HG03571 (cell line): ENCODE measurements at regions not wholly inside any gene's neighbourhood (a gene's known extent, or its start where the extent isn't known, plus 50 kb on each side); places are given as distances from the start of the nearest gene placed in this dataset.

Experiments used
- ATAC-seq: cut with Tn5 transposase; IDR thresholded peaks from one replicate; pipeline ENCODE4 v1.9.1; 2021; ENCODE audit not compliant: unreplicated experiment

DNA sequence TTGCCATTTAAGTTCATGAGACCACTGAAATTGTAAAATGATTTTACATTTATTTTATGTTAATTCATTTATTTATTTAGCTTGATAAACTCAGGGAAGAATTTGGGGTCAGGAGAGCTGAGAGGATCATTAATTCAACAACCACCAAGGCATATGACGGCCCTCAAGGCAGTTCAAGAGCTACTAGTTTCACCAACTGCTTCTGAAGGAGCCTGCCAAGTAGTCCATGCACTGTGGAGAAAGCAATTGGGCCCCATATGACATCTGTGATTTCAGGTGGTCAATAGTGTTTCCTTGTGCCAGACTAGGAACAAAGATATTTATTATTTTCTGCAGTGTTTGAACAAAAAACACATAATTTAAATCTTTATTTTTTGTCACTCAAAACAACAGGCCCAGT is 236.4 kb downstream of the CASP12 start:
- no peak for ATAC-seq

DNA sequence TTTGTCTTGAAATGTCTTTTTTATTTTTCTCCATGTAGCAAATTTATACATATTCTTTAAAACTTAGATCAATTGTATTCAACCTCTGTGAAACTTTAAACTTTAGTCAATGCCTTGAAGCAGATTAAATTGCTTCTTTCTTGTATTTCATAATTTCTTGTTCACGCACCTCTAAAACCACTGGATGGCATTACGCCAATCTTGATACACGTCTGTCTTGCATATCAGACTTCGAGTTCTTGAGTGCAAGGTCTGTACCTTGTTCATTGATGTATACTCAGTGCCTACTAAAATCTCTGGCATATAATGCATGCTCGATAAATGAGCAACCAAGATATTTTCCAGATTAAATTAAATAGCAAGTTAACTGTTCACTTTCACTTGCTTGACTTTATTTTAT is 236.8 kb downstream of the CASP12 start:
- ATAC-seq, result no peak

DNA sequence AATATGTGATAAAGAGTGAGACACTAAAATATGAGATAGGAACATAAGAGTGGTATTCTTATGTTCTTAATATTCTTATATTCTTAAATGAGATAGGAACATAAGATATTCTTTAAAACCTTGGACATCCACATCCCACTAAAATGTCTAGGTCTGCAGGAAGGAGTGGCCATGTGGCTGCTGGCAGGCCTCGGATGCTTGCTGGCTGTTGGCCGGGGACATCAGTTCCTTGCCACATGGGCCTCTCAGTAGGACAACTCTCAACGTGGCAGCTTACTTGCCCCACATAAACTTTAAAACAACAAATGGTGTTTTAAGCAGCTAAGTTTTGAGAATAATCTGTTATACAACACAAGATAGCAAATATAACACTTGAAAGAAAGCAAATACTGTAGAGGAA is 240.1 kb downstream of the CASP12 start:
- ATAC-seq, result no peak

DNA sequence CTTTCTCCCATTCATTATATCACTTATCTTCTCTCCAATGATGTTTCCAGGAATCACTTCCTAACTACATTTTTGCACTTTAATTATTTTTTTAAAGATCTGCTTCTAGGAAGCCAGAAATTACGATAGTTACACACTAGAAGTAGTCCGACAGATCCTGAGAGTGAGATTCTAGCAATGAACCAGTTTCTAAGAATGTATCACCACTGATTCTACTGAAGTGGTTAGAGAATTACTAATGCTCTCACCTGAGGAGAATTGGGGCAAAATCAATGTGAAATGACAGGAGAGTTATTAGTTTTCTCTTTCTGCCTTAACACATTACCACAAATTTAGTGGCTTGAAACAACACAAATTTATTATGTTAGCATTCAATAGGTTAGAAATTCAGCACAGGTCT is 241.2 kb downstream of the CASP12 start:
- no peak for ATAC-seq

DNA sequence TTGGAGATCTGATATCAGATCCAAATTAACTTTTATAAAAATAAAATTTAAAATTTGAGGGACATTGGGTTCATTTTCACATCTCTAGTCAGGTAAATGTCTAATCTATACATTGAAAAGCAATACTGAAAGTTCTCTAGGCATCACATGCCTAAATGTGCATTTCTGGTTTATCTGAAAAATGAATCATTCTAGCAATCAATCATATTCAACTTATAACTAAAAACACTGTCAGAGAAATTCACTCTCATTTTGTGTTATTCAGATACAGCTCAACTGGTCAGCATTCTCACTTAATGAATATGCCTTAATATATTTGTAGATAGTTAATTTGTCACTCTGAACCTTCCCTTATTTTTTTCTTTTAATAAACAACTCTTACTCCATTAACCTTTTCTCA is 243.2 kb downstream of the CASP12 start:
- ATAC-seq, result no peak

DNA sequence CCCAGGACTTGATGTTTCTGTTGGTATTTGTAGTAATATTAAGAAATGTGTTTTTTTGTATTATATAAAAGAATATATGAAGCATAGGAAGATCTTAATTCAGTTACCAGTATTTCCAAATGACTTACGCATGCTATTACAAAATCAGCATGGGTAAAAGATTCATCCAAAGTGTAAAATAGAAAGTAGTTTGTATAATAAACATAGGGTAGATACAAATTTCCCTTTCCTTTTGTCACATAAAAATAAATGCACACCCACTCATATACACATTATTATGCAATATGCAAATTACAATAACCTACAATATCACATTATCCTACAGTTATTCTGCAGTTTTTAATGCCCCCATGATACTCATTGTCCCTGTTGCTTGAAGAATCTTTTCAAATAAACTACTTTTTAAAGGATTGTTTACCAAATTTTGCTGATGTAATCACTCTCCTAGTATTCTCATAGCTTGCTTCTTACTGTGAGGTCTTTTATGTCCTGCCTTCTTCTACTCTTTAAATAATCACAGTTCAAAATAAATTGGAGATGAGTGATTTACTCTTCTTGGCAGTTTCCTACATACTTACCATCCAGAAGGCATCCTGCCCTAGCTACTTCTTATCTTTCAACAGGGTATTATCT is 244.0 kb downstream of the CASP12 start:
- ATAC-seq, result no peak

DNA sequence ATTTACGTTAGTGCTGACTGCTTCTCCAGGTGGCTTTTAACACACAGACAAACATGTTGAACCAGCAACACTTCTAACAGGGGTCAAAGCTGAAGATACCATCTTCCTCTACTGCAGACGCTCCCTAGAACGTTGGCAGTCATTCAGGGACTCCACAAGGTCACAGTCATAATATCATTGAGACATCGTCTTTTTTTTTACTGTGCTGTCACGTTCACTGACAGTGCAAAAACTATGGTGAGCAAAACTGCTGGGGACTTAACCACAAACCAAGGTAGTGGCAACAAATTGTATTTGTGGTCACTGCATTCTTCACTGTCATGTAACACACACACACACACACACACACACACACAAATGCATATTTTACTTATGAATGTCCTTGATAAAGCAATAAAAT is 244.9 kb downstream of the CASP12 start:
- ATAC-seq, result no peak

DNA sequence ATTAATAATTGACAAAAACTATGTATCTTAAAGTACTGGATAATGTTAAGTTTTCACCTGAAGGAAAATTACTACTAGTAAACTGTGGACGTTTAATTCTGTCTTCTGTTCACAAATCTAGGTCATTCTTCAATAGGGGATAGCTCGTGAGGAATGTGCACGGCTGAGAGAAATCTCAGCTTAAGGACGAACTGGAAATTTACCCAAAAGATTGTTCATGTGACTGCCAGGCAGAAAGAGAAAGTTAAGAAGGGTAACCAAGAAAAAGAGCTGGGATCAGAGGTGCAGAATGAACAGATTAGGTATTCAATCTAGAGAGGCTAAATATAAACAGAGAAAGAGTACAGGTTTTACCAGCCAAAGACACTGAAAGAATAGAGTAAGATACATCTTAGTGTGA is 245.3 kb downstream of the CASP12 start:
- no peak for ATAC-seq

DNA sequence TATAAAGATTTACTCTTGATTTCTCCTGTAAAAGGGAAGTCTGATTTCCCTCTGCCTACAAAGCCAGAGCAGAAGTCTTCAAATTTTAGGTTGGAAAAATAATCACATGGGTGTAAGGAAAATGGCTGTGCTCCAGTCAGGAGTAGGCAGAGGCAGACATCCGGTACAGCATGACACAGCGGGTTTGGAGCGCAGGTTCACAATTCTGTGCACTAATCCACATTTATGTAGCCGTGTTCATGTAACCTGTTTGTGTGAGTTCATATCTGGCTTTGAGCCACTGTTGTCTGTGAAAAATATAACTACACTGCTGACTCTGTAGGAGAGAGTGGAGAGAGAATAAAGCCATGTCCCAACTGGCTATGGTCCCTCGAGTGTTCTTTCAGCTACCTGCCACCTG is 248.0 kb downstream of the CASP12 start:
- no peak for ATAC-seq

DNA sequence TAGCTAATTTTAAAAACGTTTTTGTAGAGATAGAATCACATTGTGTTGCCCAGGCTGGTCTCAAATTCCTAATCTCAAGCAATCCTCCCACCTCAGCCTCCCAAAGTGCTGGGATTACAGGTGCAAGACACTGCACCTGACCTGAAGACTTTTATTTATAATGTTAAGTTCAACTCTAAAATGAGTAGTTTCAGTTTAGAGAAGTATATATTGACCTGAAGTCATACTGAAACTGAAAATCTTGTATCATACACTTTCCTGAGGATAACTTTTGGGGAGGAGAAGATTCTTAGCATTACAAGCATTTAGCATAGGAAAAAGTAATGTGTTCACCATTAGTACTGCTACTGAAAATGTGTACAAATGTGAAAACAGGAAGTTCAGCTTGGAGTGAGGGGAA is 249.3 kb downstream of the CASP12 start:
- ATAC-seq, result no peak

DNA sequence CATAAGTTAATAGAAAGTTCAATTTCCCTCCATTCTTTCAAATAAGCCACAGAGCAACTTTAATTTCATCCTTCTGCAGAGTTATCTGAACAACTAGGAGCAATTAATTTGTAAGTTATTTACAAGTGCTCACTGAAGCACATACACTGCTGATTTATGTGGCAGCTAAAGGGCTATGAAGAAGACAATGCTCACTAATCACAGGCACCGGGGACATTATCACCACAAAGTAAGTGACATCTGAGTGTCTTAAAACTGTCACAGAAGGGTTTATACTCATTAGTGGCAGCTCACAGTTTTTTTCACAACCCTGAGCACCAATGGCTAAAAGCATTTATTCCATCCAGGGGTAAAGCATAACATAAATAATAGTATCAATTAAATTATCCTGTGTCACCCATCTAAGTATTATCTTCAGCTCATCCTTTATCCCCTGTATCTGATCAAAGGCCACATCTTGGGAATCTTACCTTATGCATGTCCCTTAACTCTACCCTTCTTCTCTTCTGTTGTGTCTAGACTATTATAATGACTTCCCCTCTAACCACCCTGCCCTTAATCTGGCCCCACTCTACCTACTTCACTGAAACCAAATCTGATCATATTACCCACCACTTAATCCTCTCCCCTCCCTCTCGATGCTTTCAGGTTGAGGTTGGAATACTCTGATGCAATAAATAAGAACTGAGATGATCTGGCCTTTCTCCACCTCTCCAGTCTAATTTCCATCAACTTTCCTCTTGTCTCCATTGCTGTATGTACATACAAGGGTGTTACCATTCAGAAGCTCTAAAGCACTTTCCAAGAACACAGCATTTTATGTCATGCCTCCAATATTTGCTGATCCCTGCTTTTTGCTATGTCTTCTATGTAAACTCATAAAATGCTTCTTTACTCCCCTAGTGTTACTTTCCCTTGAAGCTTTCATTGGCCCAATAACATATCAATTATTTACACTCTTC is 252.7 kb downstream of the CASP12 start:
- ATAC-seq, result no peak

DNA sequence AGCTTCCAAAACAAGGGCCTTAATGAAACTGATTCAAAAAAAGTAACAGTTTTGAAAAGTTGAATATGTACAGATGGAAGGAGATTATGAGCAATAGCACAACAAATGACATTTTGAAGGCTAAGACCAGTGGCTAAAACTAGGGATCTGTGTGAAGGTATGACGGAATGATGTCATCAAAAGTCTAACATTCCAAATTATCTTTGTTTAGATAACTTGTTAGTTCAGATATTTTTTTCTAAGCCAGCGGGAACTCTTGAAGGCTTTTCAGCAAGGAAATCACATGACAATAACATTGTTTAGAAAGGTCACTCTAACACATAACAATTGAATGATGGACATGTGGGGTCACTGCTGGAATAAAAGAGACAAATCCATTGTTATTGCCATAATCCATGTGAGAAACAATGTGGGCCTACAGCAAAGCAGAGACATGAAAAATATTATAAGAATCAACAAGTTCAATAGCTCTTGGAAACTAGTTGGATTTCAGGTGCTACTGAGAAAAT is 260.5 kb downstream of the CASP12 start:
- no peak for ATAC-seq

DNA sequence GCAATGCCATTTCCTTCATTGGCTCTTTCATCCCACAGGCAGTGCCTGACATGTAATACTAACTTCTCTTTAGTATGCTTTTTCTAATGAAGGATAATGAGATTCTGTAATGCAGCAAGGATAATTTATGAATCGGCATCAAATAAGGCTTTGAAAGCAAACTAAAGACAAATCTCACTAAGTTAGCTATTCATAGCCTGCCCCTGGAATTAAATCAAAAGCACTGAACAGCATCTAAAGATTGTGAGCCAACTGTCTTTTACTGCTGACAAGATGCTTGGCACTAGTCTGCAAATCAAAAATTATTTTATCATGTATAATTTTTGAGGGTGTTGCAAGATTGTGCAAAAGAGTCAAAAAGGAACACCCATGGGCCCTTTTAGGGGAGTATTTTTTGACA is 265.0 kb downstream of the CASP12 start:
- no peak for ATAC-seq

DNA sequence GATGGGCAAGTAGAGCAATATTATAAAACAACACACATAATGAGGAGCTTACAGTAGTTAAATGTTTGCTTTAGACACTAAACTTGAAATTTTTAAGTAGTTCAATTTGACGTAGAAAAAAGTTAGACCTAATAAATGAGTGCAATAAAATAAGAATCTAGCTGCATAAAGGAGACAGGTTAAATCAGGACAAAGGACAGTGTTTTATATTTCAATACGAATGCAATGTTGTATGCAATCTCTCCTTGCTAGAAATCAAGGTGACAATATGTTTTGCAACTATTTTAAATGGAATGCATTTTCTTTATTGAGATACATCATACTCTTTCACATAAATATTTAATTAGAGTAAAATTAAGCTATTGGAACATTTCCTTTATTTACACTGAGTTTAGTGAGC is 267.9 kb downstream of the CASP12 start:
- no peak for ATAC-seq

DNA sequence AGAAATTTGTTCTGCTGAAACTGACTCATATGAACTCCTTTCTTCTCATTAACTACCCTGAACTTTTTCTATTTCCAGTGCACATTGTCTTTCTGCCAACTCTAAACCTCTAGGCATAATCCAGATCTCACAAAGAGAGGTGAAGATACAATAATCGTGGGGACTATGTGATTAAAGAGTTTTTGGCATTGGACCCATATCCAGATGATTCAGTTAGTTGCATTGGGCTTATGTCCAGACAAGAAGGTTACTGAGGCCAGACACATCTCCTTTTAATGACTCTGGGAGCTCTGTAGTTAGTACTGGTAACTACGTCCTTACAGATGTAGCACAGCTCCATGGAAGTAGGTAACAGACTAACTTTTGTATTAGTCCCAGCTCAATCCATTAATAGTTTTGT is 273.0 kb downstream of the CASP12 start:
- ATAC-seq, result no peak

DNA sequence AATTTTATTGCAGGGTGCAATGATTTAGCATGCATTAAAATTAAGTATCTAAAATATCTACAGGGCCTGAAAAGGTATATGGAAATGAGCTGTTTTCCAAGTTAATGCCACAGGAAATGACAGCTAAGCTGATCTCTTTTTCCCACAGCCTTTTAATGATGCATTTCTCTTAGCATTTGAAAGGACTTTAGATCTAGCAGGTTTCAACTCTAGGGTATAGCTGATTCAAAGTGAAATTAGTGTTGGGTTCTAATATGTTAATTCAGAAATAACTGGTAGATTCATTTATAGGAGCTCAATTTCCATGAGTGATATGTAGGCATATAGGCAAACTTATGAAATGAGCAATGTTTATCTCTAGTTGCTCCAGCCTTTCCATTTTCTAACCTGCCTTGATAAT is 274.2 kb downstream of the CASP12 start:
- ATAC-seq, result no peak

DNA sequence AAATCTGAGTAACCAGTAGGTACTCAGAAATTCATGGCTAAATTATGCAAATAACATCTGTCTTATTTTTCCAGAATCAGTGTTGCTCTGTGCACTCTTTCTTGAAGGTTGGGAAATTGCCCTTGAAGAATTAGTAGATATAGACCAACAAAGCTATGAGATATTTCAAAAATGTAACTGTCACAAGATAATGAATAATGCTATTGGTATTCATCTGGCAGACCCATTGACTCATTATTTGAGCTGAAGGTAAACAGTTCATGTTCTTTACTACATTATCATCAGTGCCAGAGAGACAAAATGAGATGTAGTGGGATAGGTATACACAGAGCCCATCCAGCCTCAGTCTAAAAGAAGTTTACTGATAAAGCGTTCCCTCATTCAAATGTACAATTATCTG is 274.7 kb downstream of the CASP12 start:
- ATAC-seq, result no peak

DNA sequence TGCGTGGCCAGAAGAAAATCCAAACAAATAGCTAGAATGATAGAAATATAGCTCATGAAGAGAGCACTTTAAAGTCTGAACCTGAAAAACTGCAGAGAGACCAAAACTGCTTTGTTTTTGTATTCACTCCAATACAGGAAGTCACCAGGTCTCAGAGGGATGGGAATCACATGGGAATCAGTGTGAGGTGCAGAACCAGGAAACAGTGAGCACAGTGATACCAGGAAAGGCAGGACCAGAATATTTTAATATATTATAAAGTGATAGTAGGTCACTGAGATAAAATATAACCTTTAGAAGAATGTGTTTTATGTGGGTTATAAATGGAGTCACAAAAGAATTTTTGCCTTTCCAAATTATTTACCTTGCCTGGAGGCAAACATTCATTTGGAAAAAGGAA is 277.3 kb downstream of the CASP12 start:
- no peak for ATAC-seq

DNA sequence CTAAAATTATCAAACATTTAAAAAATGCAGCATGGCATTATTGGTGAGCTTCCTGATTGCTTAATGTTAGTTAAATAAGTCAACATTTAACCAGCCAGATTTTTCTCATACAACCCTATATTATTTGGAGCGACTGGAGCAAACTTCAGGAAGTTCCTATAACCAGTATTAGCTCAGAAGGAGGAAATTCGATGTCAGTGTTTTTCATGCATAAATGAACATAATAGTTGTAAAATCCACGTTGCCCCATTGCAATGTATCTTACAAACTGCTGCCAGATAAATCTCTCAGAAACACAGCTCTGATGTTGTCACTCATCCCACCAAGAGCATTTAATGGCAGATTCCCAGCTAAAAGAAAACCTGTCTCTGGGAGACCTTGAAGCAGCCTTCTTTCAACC is 278.5 kb downstream of the CASP12 start:
- ATAC-seq, result no peak

DNA sequence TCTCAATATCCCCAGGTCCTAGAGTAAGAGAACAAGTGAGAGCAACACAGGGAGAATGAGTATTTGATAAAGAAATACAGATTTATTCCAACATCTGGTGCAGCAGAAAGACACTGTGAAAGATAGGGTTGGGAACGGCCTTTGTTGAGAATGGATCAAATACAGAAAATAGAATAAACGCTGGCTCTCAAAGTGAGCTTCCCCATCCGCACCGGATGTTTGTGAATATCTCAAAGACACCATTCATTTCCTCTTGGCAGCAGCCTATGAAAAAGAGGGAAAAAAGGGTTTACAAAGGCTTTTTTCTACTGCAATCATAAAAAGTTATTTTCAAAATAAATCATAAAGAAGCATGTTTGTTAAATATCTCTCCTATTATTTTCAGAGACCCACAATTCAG is 279.3 kb downstream of the CASP12 start:
- ATAC-seq, result no peak

DNA sequence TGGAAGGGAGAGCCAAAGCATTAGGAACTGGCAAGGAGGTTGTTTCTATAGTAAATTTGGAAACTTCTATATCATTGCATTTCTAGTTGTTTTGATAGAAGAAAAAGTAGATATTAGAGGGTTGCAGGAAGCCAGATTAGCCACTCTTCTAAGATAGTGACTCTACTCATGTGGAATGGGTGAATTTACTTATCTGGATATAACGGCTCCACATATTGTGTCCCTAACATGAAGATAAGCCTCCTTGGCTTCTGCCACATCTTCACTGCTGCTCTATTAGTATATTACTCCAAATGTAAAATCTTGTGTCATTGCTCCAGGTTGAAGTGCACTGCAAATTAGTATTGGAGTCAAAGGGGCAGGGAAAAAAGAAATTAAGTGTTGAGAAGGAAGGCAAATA is 283.3 kb downstream of the CASP12 start:
- ATAC-seq, result no peak

DNA sequence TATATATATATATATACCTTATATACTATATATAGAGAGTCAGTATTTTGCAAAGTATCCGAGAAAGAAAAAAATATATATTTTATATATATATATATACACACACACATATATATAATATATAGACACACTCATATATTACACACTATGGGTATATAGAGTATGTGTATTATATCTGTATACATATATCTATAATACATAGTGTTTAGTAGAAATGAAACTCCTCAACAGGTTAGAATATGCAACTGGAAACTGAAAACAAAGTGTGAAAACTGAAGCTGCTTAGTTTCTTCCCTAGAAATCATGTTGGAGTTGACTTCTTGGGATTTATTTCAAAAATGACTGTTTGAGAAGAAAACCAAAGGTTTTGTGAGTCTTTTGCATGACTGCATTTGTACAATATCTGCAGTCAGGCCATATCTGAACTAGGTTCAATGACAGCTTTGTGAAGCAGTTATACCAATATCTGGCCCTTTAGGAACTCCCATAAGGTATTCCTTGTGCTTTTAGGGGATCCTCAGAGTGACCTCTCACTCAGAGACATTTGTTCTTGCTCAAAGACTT is 284.1 kb downstream of the CASP12 start:
- no peak for ATAC-seq
